ENCODE measurements at regions not wholly inside any gene's neighbourhood (a gene's known extent, or its start where the extent isn't known, plus 50 kb on each side); places are given as distances from the start of the nearest gene placed in this dataset.

DNA sequence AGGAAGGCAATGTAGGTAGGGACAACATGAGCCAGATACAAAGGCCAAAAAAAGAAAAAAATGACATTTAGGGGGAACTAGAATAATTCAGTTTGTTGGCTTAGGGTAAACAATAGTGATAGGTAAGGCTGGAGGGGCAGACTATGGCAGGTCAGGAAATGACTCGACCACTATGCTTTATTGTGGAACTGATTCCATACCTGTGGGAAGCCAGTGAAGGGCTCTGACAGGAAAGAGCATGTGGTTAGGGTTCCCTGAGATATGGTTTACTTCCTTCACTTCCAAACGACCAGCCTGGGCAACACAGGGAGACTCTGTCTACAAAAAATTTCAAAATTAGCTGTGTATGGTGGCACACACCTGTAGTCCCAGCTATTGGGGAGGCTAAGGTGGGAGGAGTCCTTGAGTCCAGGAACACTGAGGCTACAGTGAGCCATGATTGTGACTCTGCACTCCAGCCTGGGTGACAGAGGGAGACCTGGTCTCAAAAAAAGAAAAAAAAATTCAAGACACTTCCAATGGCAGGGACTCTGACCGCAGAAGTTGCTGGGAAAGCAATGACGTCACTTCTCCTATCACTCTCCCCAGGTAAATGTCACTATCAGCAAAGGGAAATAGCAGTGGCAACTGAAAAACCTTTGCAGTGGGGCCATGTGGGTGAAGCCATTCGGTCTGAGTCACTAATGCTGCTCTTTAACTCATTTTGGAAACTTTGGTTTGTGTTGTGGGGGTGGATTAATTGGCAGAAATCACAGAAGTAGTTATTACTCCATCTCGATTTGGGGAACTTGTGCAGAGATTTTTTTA lies 192.8 kb upstream of the TSC22D1 start:
- Histone ChIP-seq H3K9me3 (ENCODE audit: control insufficient read depth in 2 of 2, insufficient read depth in 1 of 2, low read length in 1 of 2) (no peaks in the 10 kb centered on the region), H3K27me3 (ENCODE audit: control insufficient read depth in 2 of 2, insufficient read depth in 1 of 2, low read length in 1 of 2) (no peaks in the 10 kb centered on the region), H3K27ac (ENCODE audit: low read depth in 1 of 2, low read length in 1 of 2) (no peak overlapping the region), H3K4me3 (ENCODE audit: low read length in 2 of 2) (no peak overlapping the region), H3K4me1 (ENCODE audit: control insufficient read depth in 2 of 2, insufficient read depth in 2 of 2, low read length in 2 of 2) (peaks cover 0 to 7% of the 10 kb centered on the region in 2 donors), H3K36me3 (ENCODE audit: control insufficient read depth in 2 of 2, insufficient read depth in 2 of 2, low read length in 1 of 2) (no peaks in the 10 kb centered on the region)
- WGBS = 50% methylated on average over 6 of the region's 6 CpGs
- peak in 1 of 9 donors; percentile 9 for DNase-seq (ENCODE audit: low read depth in 6 of 9, low spot score in 9 of 9)

DNA sequence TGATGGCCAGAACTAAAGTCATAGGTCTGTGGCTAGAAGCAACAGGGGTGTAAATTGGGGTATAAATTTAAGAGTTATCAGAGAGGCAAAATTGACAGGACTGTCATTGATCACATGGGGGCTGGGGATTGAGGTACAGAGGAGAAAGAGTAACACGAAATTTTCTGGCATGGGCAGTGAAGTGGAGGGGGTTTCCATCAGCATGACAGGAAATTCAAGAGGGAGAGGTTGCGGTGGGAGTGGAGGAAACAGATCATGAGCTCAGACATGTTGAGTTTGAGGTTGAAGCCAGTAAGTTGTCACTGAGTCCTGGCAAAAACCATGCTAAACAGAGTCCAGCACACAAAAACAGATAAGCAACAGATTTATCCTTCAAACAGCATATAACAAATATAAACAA lies 192.1 kb upstream of the TSC22D1 start:
- DNase-seq (ENCODE audit: low read depth in 6 of 9, low spot score in 9 of 9) = peak in 2 of 9 donors; percentile 13 to 26
- WGBS = 24% methylated on average over 2 of the region's 2 CpGs
- H3K27me3 ChIP-seq (ENCODE audit: control insufficient read depth in 2 of 2, insufficient read depth in 1 of 2, low read length in 1 of 2) = no peaks in the 10 kb centered on the region
- peak overlapping the region in 1 of 2 donors; percentile 7 for H3K27ac ChIP-seq (ENCODE audit: low read depth in 1 of 2, low read length in 1 of 2)
- H3K4me3 ChIP-seq (ENCODE audit: low read length in 2 of 2) = no peak overlapping the region
- no peaks in the 10 kb centered on the region for H3K36me3 ChIP-seq (ENCODE audit: control insufficient read depth in 2 of 2, insufficient read depth in 2 of 2, low read length in 1 of 2)
- peaks cover 0 to 7% of the 10 kb centered on the region in 2 donors for H3K4me1 ChIP-seq (ENCODE audit: control insufficient read depth in 2 of 2, insufficient read depth in 2 of 2, low read length in 2 of 2)
- H3K9me3 ChIP-seq (ENCODE audit: control insufficient read depth in 2 of 2, insufficient read depth in 1 of 2, low read length in 1 of 2) = no peaks in the 10 kb centered on the region

GRCh38 chr13:44765001-44765471 lies 188.9 kb upstream of the TSC22D1 start:
- H3K27ac ChIP-seq (ENCODE audit: low read depth in 1 of 2, low read length in 1 of 2) = no peak overlapping the region
- 81% methylated on average over 4 of the region's 4 CpGs for WGBS
- H3K4me1 ChIP-seq (ENCODE audit: control insufficient read depth in 2 of 2, insufficient read depth in 2 of 2, low read length in 2 of 2) = peaks cover 0 to 7% of the 10 kb centered on the region in 2 donors

GRCh38 chr13:44764302-44764692 lies 188.2 kb upstream of the TSC22D1 start:
- H3K4me3 ChIP-seq (ENCODE audit: low read length in 2 of 2) = no peak overlapping the region
- H3K27ac ChIP-seq (ENCODE audit: low read depth in 1 of 2, low read length in 1 of 2) = no peak overlapping the region
- H3K4me1 ChIP-seq (ENCODE audit: control insufficient read depth in 2 of 2, insufficient read depth in 2 of 2, low read length in 2 of 2) = peaks cover 0 to 7% of the 10 kb centered on the region in 2 donors
- no peaks in the 10 kb centered on the region for H3K27me3 ChIP-seq (ENCODE audit: control insufficient read depth in 2 of 2, insufficient read depth in 1 of 2, low read length in 1 of 2)
- DNase-seq (ENCODE audit: low read depth in 6 of 9, low spot score in 9 of 9) = no peak
- H3K36me3 ChIP-seq (ENCODE audit: control insufficient read depth in 2 of 2, insufficient read depth in 2 of 2, low read length in 1 of 2) = no peaks in the 10 kb centered on the region
- 59% methylated on average over 8 of the region's 8 CpGs for WGBS
- H3K9me3 ChIP-seq (ENCODE audit: control insufficient read depth in 2 of 2, insufficient read depth in 1 of 2, low read length in 1 of 2) = no peaks in the 10 kb centered on the region

More at GRCh38 chr13:44765001-44765471, 188.9 kb upstream of the TSC22D1 start:
- H3K36me3 ChIP-seq (ENCODE audit: control insufficient read depth in 2 of 2, insufficient read depth in 2 of 2, low read length in 1 of 2) = no peaks in the 10 kb centered on the region
- H3K4me3 ChIP-seq (ENCODE audit: low read length in 2 of 2) = no peak overlapping the region
- H3K27me3 ChIP-seq (ENCODE audit: control insufficient read depth in 2 of 2, insufficient read depth in 1 of 2, low read length in 1 of 2) = no peaks in the 10 kb centered on the region
- H3K9me3 ChIP-seq (ENCODE audit: control insufficient read depth in 2 of 2, insufficient read depth in 1 of 2, low read length in 1 of 2) = no peaks in the 10 kb centered on the region
- DNase-seq (ENCODE audit: low read depth in 6 of 9, low spot score in 9 of 9) = no peak

DNA sequence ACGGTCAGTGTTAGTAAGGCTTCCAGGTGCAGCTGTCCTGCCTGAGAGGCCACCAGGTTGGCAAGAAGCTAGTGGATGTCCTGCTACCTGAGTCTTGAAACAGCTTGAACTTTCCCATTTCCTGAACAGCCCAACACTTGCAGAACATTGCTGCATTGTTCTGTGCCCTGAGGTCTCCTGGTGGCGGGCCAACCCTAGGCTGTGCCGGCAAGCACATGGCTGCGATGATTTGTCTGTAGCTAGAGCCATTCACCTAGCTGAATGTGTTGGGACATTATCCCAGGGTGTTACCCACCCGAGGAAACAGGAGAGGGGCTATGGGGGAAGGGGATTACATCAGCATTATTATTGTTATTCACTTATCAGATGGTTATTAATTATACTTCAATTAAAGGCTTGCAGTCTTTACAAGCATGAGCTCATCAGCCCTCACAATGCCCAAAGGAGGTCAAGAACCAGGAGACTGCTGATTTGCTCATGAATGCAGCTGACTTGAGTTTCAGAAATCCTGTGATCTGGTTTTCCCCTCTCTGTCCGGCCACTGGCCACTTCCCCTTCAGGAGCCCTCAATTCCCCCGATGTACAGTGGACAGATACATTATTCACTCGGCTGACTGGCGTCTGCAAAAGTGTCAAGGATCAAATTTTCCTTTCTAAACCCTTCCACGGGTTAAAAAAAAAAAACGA lies 187.6 kb upstream of the TSC22D1 start:
- WGBS = 75% methylated on average over 11 of the region's 11 CpGs
- no peak overlapping the region for H3K27ac ChIP-seq (ENCODE audit: low read depth in 1 of 2, low read length in 1 of 2)
- no peak overlapping the region for H3K4me3 ChIP-seq (ENCODE audit: low read length in 2 of 2)
- H3K27me3 ChIP-seq (ENCODE audit: control insufficient read depth in 2 of 2, insufficient read depth in 1 of 2, low read length in 1 of 2) = no peaks in the 10 kb centered on the region
- H3K4me1 ChIP-seq (ENCODE audit: control insufficient read depth in 2 of 2, insufficient read depth in 2 of 2, low read length in 2 of 2) = peaks cover 0 to 2% of the 10 kb centered on the region in 2 donors
- no peak for DNase-seq (ENCODE audit: low read depth in 6 of 9, low spot score in 9 of 9)
- H3K9me3 ChIP-seq (ENCODE audit: control insufficient read depth in 2 of 2, insufficient read depth in 1 of 2, low read length in 1 of 2) = no peaks in the 10 kb centered on the region
- no peaks in the 10 kb centered on the region for H3K36me3 ChIP-seq (ENCODE audit: control insufficient read depth in 2 of 2, insufficient read depth in 2 of 2, low read length in 1 of 2)

- H3K4me1 ChIP-seq (ENCODE audit: control insufficient read depth in 2 of 2, insufficient read depth in 2 of 2, low read length in 2 of 2) = no peaks in the 10 kb centered on the region
- no peak overlapping the region for H3K27ac ChIP-seq (ENCODE audit: low read depth in 1 of 2, low read length in 1 of 2)
- H3K4me3 ChIP-seq (ENCODE audit: low read length in 2 of 2) = no peak overlapping the region
- no peak for DNase-seq (ENCODE audit: low read depth in 6 of 9, low spot score in 9 of 9)
- no peaks in the 10 kb centered on the region for H3K27me3 ChIP-seq (ENCODE audit: control insufficient read depth in 2 of 2, insufficient read depth in 1 of 2, low read length in 1 of 2)
- H3K9me3 ChIP-seq (ENCODE audit: control insufficient read depth in 2 of 2, insufficient read depth in 1 of 2, low read length in 1 of 2) = no peaks in the 10 kb centered on the region
- WGBS = 97% methylated on average over 1 of the region's 1 CpG
- H3K36me3 ChIP-seq (ENCODE audit: control insufficient read depth in 2 of 2, insufficient read depth in 2 of 2, low read length in 1 of 2) = no peaks in the 10 kb centered on the region
Measured at GRCh38 chr13:44762911-44763310, 186.8 kb upstream of the TSC22D1 start.

GRCh38 chr13:44760434-44760833 lies 184.3 kb upstream of the TSC22D1 start:
- H3K9me3 ChIP-seq (ENCODE audit: control insufficient read depth in 2 of 2, insufficient read depth in 1 of 2, low read length in 1 of 2) = no peaks in the 10 kb centered on the region
- no peaks in the 10 kb centered on the region for H3K36me3 ChIP-seq (ENCODE audit: control insufficient read depth in 2 of 2, insufficient read depth in 2 of 2, low read length in 1 of 2)
- no peaks in the 10 kb centered on the region for H3K27me3 ChIP-seq (ENCODE audit: control insufficient read depth in 2 of 2, insufficient read depth in 1 of 2, low read length in 1 of 2)
- no peak overlapping the region for H3K4me3 ChIP-seq (ENCODE audit: low read length in 2 of 2)
- no peaks in the 10 kb centered on the region for H3K4me1 ChIP-seq (ENCODE audit: control insufficient read depth in 2 of 2, insufficient read depth in 2 of 2, low read length in 2 of 2)
- DNase-seq (ENCODE audit: low read depth in 6 of 9, low spot score in 9 of 9) = no peak
- WGBS = 95% methylated on average over 1 of the region's 1 CpG
- H3K27ac ChIP-seq (ENCODE audit: low read depth in 1 of 2, low read length in 1 of 2) = peak overlapping the region; percentile 36 to 57

- Histone ChIP-seq H3K4me1 (ENCODE audit: control insufficient read depth in 2 of 2, insufficient read depth in 2 of 2, low read length in 2 of 2) (no peaks in the 10 kb centered on the region), H3K27me3 (ENCODE audit: control insufficient read depth in 2 of 2, insufficient read depth in 1 of 2, low read length in 1 of 2) (no peaks in the 10 kb centered on the region), H3K9me3 (ENCODE audit: control insufficient read depth in 2 of 2, insufficient read depth in 1 of 2, low read length in 1 of 2) (no peaks in the 10 kb centered on the region), H3K27ac (ENCODE audit: low read depth in 1 of 2, low read length in 1 of 2) (peak overlapping the region; percentile 36 to 57), H3K4me3 (ENCODE audit: low read length in 2 of 2) (no peak overlapping the region), H3K36me3 (ENCODE audit: control insufficient read depth in 2 of 2, insufficient read depth in 2 of 2, low read length in 1 of 2) (no peaks in the 10 kb centered on the region)
- DNase-seq (ENCODE audit: low read depth in 6 of 9, low spot score in 9 of 9) = no peak
- 86% methylated on average over 6 of the region's 6 CpGs for whole genome bisulfite sequencing
Measured at GRCh38 chr13:44759384-44760360, 183.5 kb upstream of the TSC22D1 start.
